K562 (cell line): ENCODE measurements at regions not wholly inside any gene's neighbourhood (a gene's known extent, or its start where the extent isn't known, plus 50 kb on each side); places are given as distances from the start of the nearest gene placed in this dataset.

Experiments
- CHD4 ChIP-seq: fragments of 200-600 bp; sonication (generic); IDR thresholded peaks from 3 replicates; pipeline ENCODE4 v1.6.1; 2012; ENCODE audit warnings: low read depth, mild to moderate bottlenecking, mixed read lengths, low read length, inconsistent platforms; ENCODE audit not compliant: insufficient read depth, insufficient replicate concordance, poor library complexity, severe bottlenecking
- ESRRA ChIP-seq: fragments of 450-650 bp; IDR thresholded peaks from 2 replicates; pipeline ENCODE4 v1.6.1; 2014; ENCODE audit warnings: low read depth, mild to moderate bottlenecking, moderate library complexity, borderline replicate concordance
- HDAC2 ChIP-seq: fragments of 450-650 bp; IDR thresholded peaks from 2 replicates; pipeline ENCODE4 v1.6.1; 2016; ENCODE audit warnings: mild to moderate bottlenecking
- POLR2AphosphoS5 ChIP-seq: IDR thresholded peaks from 2 replicates; pipeline ENCODE4 v1.6.1; 2011; ENCODE audit warnings: mild to moderate bottlenecking, low read depth, low read length, moderate library complexity; ENCODE audit not compliant: control insufficient read depth, insufficient read depth
- STAT5B ChIP-seq: fragments of 250-450 bp; sonication (Bioruptor Pico); IDR thresholded peaks from 2 replicates; pipeline ENCODE4 v1.8.0; 2021; ENCODE audit warnings: mild to moderate bottlenecking, inconsistent platforms
- TEAD2 ChIP-seq: fragments of 450-650 bp; IDR thresholded peaks from 2 replicates; pipeline ENCODE4 v1.6.1; 2016; ENCODE audit warnings: missing genetic modification characterization, control low read depth, missing compliant biosample characterization
- ZNF551 ChIP-seq: fragments of 250-450 bp; sonication (Bioruptor Pico); IDR thresholded peaks from 2 replicates; pipeline ENCODE4 v1.5.0; 2021; ENCODE audit warnings: mild to moderate bottlenecking, moderate library complexity
- TF ChIP-seq, protein P1 (sequence below), 2 experiments: fragments of 250-450 bp in 1 of 2; fragments of 450-650 bp in 1 of 2; sonication (Bioruptor Pico) in 1 of 2; IDR thresholded peaks; 2 replicates each; pipeline versions ENCODE4 v1.6.1 to v1.8.0; 2016 to 2021; ENCODE audit warnings: mild to moderate bottlenecking in 2 of 2, moderate library complexity in 2 of 2, missing compliant biosample characterization in 1 of 2, missing genetic modification characterization in 1 of 2
- TF ChIP-seq, protein P2 (sequence below): sonication (generic); formaldehyde crosslinking; IDR thresholded peaks from 2 replicates; pipeline ENCODE4 v1.5.0; 2020; ENCODE audit warnings: missing genetic modification reagents
- TF ChIP-seq, protein P3 (sequence below), 3 experiments: IDR thresholded peaks in 2 of 3; conservative IDR thresholded peaks in 1 of 3; 2 replicates each; pipeline ENCODE4 v1.5.1; 2011 to 2012; ENCODE audit warnings: low read length in 3 of 3, mild to moderate bottlenecking in 3 of 3, control low read depth in 2 of 3, improper control_type of control experiment in 1 of 3, inconsistent platforms in 1 of 3, low read depth in 1 of 3, mixed read lengths in 1 of 3, moderate library complexity in 1 of 3; ENCODE audit not compliant: insufficient read depth in 2 of 3
- TF ChIP-seq, protein P4 (sequence below): fragments of 250-450 bp; sonication (Bioruptor Pico); IDR thresholded peaks from 2 replicates; pipeline ENCODE4 v1.8.0; 2021; ENCODE audit warnings: mild to moderate bottlenecking, moderate library complexity

DNA sequence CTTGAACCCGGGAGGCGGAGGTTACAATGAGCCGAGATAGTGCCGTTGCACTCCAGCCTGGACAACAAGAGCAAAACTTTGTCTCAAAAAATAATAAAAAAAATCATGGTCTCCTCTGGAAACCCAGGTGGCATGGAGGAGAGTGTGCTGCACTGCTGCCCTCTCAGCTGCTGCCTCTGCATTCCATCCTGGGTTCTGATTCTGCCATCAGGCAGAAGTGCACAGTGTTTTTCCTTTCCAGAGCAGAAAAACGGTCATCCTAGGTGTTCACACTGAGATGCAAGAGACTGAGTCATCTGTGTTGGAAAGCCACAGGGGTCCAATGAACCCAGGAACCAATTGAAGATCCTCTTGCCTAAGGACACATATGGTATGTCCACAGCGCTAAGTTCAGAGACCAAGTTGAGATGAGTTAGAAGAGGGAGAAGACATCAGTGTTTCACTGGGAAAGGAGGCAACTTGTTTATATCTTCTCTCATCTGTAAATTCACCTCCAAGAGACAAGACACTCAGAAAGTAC, 88.8 kb upstream of the DMRT1 start:
- TF ChIP-seq HDAC2 (no peak), CHD4 (no peak), ESRRA (no peak), ZNF551 (CRISPR knock-in tag) (no peak), POLR2AphosphoS5 (no peak), STAT5B (no peak), TEAD2 (tag) (no peak)
- TF ChIP-seq, protein P1, sequence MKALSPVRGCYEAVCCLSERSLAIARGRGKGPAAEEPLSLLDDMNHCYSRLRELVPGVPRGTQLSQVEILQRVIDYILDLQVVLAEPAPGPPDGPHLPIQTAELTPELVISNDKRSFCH (CRISPR knock-in tag; IDR thresholded peaks at IDR 0.05), result no peak
- TF ChIP-seq, protein P1 (tag; IDR thresholded peaks at IDR 0.05), result no peak
- TF ChIP-seq, protein P2, sequence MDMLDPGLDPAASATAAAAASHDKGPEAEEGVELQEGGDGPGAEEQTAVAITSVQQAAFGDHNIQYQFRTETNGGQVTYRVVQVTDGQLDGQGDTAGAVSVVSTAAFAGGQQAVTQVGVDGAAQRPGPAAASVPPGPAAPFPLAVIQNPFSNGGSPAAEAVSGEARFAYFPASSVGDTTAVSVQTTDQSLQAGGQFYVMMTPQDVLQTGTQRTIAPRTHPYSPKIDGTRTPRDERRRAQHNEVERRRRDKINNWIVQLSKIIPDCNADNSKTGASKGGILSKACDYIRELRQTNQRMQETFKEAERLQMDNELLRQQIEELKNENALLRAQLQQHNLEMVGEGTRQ (CRISPR knock-in tag), result no peak
- TF ChIP-seq, protein P3, sequence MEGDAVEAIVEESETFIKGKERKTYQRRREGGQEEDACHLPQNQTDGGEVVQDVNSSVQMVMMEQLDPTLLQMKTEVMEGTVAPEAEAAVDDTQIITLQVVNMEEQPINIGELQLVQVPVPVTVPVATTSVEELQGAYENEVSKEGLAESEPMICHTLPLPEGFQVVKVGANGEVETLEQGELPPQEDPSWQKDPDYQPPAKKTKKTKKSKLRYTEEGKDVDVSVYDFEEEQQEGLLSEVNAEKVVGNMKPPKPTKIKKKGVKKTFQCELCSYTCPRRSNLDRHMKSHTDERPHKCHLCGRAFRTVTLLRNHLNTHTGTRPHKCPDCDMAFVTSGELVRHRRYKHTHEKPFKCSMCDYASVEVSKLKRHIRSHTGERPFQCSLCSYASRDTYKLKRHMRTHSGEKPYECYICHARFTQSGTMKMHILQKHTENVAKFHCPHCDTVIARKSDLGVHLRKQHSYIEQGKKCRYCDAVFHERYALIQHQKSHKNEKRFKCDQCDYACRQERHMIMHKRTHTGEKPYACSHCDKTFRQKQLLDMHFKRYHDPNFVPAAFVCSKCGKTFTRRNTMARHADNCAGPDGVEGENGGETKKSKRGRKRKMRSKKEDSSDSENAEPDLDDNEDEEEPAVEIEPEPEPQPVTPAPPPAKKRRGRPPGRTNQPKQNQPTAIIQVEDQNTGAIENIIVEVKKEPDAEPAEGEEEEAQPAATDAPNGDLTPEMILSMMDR (IDR thresholded peaks at IDR 0.05 in 2 of 3, conservative IDR thresholded peaks at IDR 0.05 in 1 of 3; ENCODE audit: insufficient read depth in 2 of 3, low read depth in 1 of 3, low read length in 3 of 3), result no peak
- TF ChIP-seq, protein P4, sequence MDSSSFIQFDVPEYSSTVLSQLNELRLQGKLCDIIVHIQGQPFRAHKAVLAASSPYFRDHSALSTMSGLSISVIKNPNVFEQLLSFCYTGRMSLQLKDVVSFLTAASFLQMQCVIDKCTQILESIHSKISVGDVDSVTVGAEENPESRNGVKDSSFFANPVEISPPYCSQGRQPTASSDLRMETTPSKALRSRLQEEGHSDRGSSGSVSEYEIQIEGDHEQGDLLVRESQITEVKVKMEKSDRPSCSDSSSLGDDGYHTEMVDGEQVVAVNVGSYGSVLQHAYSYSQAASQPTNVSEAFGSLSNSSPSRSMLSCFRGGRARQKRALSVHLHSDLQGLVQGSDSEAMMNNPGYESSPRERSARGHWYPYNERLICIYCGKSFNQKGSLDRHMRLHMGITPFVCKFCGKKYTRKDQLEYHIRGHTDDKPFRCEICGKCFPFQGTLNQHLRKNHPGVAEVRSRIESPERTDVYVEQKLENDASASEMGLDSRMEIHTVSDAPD, result no peak
